ENCODE measurements at regions not wholly inside any gene's neighbourhood (a gene's known extent, or its start where the extent isn't known, plus 50 kb on each side); places are given as distances from the start of the nearest gene placed in this dataset.

DNA sequence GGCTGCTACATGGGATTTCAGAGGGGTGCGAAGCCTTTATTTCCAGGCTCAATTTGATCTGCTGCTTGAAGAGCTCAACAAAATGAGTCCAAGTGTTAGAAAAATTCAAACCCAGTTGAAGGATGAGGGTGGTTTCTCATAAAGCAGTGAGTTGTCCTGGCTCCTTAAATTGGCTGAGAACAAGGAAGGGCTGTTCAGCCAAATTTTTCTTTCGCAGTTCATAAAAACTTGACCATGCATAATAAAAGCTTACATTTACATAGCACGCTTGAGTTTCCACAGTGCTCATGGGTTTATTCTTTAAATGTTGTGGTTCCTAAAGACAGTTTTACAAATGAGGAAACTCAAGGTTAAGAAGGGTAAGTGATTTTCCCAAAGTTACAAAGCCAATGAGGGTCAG lies 174.4 kb upstream of the FOXA2 start:
- 86 to 90% methylated on average over 3 of the region's 3 CpGs for WGBS, 2 donors
- Histone ChIP-seq H3K9me3 (no peaks in the 10 kb centered on the region), H3K27ac (no peak overlapping the region), H3K4me3 (no peak overlapping the region), H3K36me3 (no peaks in the 10 kb centered on the region), H3K4me1 (peaks cover 0 to 15% (median 10%) of the 10 kb centered on the region in 9 donors), H3K27me3 (no peaks in the 10 kb centered on the region)
- ATAC-seq (no peak), DNase-seq (no peak)
- TF ChIP-seq, protein P1, sequence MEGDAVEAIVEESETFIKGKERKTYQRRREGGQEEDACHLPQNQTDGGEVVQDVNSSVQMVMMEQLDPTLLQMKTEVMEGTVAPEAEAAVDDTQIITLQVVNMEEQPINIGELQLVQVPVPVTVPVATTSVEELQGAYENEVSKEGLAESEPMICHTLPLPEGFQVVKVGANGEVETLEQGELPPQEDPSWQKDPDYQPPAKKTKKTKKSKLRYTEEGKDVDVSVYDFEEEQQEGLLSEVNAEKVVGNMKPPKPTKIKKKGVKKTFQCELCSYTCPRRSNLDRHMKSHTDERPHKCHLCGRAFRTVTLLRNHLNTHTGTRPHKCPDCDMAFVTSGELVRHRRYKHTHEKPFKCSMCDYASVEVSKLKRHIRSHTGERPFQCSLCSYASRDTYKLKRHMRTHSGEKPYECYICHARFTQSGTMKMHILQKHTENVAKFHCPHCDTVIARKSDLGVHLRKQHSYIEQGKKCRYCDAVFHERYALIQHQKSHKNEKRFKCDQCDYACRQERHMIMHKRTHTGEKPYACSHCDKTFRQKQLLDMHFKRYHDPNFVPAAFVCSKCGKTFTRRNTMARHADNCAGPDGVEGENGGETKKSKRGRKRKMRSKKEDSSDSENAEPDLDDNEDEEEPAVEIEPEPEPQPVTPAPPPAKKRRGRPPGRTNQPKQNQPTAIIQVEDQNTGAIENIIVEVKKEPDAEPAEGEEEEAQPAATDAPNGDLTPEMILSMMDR (IDR thresholded peaks at IDR 0.05), result no peak
- intact Hi-C loops (cut with DNase I), result no loop called here

DNA sequence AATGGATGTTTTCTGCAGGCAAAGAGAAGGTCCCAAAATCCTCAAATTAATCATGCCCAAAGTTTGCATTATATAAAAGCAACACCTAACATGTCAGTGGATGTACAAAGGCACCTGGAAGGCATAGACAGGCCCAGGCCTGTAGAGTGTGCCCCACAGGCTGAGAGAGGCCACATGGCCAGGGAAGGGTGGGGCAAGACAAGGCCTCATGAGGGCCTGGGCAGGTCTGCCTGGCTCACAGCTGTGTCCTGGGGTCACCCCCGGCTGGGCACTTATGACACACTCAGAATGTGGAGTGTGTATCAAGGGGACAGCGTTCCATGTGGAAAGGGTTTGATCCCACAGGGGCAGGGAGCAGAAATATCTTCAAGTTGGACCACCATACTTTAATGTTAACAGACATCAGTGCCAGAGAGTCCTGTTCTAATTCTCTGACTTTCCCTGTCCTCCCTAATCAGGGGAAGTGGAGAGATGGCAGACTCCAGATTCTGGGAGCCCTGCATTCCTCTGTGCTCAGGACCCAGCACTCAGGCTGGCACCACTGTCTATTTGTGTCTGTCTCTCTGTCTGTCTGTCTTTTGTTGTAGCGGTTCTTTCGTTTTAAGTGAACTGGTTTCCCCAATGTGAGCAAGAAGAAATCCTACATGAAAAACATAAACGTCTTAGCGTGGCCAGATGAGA lies 178.3 kb upstream of the FOXA2 start:
- peak overlapping the region; percentile 7 to 91 (median 73) for H3K27ac ChIP-seq
- H3K4me1 ChIP-seq, result peaks cover 0 to 32% (median 16%) of the 10 kb centered on the region in 9 donors
- intact Hi-C loops (cut with DNase I), result loop anchor here in 1 of 10 donors (10.0 kb wide), 1 partner anchor 68 kb away; no protein-coding TSS in a partner anchor
- TF ChIP-seq, protein P1 (IDR thresholded peaks at IDR 0.05), result no peak
- no peaks in the 10 kb centered on the region for H3K9me3 ChIP-seq
- WGBS, 2 donors, result 55 to 62% methylated on average over 6 of the region's 6 CpGs
- H3K4me3 ChIP-seq, result peak overlapping the region in 3 of 10 donors; percentile 22 to 34 (median 32)
- no peaks in the 10 kb centered on the region for H3K27me3 ChIP-seq
- H3K36me3 ChIP-seq, result no peaks in the 10 kb centered on the region
- ATAC-seq (peak; percentile 46 to 86 (median 71)), DNase-seq (no peak)

DNA sequence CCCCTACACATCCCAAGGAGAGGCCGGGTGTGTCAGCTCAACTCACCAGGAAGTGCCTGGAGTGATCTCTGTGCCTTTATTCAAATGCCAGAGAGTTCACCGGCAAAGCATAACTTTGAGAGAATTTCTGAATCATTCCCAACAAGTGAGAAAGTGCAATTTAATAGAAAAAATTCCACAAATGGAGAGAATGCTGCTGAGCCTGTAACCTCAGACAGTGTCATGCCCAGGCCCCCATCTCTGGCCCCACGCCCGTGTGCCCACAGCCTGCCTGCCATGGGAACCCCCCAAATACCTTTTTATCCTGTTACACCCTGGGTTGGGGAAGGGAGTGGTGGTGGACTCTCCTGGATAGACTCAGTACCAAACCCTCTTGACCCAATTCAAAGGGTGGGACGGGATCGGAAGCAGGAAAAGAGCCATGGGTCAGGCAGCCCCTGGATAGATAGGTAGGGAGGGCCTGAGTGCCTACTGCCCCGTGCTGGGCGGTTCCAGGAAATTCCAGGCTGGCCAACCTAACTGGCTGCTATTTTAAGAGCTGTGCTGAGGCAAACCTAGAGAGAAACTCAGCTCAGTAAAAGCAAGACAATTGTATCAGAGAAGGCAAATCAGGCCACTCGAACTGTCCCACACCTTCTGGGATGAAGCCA lies 179.0 kb upstream of the FOXA2 start:
- Histone ChIP-seq H3K27me3 (no peaks in the 10 kb centered on the region), H3K4me1 (peaks cover 0 to 32% (median 16%) of the 10 kb centered on the region in 9 donors), H3K36me3 (no peaks in the 10 kb centered on the region), H3K4me3 (peak overlapping the region in 5 of 10 donors; percentile 22 to 34 (median 31)), H3K27ac (peak overlapping the region; percentile 7 to 91 (median 73)), H3K9me3 (no peaks in the 10 kb centered on the region)
- TF ChIP-seq, protein P1 (IDR thresholded peaks at IDR 0.05), result no peak
- intact Hi-C loops (cut with DNase I), result loop anchor here in 1 of 10 donors (10.0 kb wide), 1 partner anchor 69 kb away; no protein-coding TSS in a partner anchor
- DNase-seq (peak; percentile 39 to 58), ATAC-seq (peak; percentile 78 to 98 (median 94))
- WGBS, 2 donors, result 29 to 42% methylated on average over 9 of the region's 9 CpGs

DNA sequence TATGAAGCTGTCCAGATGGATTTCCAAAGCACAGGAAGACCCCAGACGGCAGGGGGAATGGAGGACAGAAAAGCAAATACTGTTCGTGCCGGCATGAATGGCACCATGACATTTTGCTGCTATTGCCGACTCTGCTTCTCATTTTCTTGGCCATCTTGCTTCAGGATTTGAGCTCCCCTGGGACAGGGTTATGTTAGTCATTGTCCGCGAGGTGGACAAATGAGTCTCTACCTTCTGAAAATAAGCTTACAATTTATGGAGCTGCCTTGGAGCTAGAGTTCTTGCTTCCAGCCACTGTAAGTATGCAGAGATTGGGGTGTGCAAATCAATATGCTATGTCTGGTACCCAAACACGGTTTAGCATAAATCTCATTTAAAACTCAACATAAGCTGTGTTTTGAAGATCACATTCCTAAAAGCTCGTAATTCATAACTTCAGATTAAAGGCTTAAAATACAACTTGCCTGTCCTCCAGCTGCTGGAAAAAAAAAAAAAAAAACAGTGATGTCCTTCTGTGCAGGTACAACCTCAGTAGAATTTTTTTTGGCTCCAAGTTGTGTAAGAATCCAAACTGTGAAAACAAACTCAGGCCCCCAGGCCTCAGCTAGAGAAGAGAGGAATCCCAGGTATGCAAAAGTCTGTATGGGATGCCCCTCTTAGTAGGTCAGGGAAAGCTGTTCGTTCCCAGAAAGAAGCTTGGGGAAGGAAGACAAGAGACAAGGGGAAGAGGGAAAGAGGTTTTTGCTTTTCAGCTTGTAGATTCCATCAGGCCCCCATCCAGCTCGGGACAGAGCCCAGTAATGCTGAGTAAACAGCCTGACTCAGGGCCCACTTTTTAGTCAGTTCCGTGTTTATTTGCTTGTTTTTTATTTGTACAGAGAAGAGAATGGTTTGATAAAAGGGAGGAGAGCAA lies 184.2 kb upstream of the FOXA2 start:
- intact Hi-C loops (cut with DNase I), result loop anchor here in 1 of 10 donors (10.0 kb wide), 1 partner anchor 74 kb away; no protein-coding TSS in a partner anchor
- no peak for ATAC-seq

More for the DNA sequence above, 184.2 kb upstream of the FOXA2 start:
- H3K4me3 ChIP-seq, result no peak overlapping the region
- no peaks in the 10 kb centered on the region for H3K27me3 ChIP-seq
- TF ChIP-seq, protein P1 (IDR thresholded peaks at IDR 0.05), result no peak
- no peak overlapping the region for H3K27ac ChIP-seq
- H3K36me3 ChIP-seq, result no peaks in the 10 kb centered on the region
- H3K9me3 ChIP-seq, result no peaks in the 10 kb centered on the region
- H3K4me1 ChIP-seq, result peaks cover 0 to 23% (median 13%) of the 10 kb centered on the region in 9 donors
- WGBS, 2 donors, result 71 to 76% methylated on average over 11 of the region's 11 CpGs
- no peak for DNase-seq
